ENCODE measurements at regions not wholly inside any gene's neighbourhood (a gene's known extent, or its start where the extent isn't known, plus 50 kb on each side); places are given as distances from the start of the nearest gene placed in this dataset.

- Histone ChIP-seq H3K27ac (replicated peaks) (no peak overlapping the region), H3K27me3 (ENCODE audit: insufficient read depth, poor library complexity, severe bottlenecking) (no peaks in the 10 kb centered on the region)
- no peak for DNase-seq (ENCODE audit: low read depth in 1 of 2, low spot score in 1 of 2)
Measured at GRCh38 chr5:56688402-56688801, 126.9 kb upstream of the MAP3K1 start.

GRCh38 chr5:56686337-56687195, 128.8 kb upstream of the MAP3K1 start:
- Histone ChIP-seq H3K27me3 (ENCODE audit: insufficient read depth, poor library complexity, severe bottlenecking) (no peaks in the 10 kb centered on the region), H3K27ac (replicated peaks) (no peak overlapping the region), H3K4me3 (replicated peaks; ENCODE audit: insufficient read depth, low read length) (no peak overlapping the region)
- DNase-seq (ENCODE audit: low read depth in 1 of 2, low spot score in 1 of 2) = no peak
- TF ChIP-seq SPI1 (IDR thresholded peaks at IDR 0.05; ENCODE audit: borderline replicate concordance, low read depth) (peak; percentile 57; the same call in 1 of the 2 replicates), POLR2AphosphoS5 (IDR thresholded peaks at IDR 0.05; ENCODE audit: low read depth) (no peak)

More at GRCh38 chr5:56688402-56688801, 126.9 kb upstream of the MAP3K1 start:
- H3K4me3 ChIP-seq (replicated peaks; ENCODE audit: insufficient read depth, low read length) = no peak overlapping the region
- TF ChIP-seq REST (IDR thresholded peaks at IDR 0.05; ENCODE audit: insufficient replicate concordance, low read depth) (no peak), POLR2AphosphoS5 (IDR thresholded peaks at IDR 0.05; ENCODE audit: low read depth) (no peak), SPI1 (IDR thresholded peaks at IDR 0.05; ENCODE audit: borderline replicate concordance, low read depth) (no peak), GABPA (IDR thresholded peaks at IDR 0.05; ENCODE audit: low read depth) (no peak), CTCF (IDR thresholded peaks at IDR 0.05; ENCODE audit: insufficient read depth, low read length) (no peak)

GRCh38 chr5:56685503-56686217, 129.7 kb upstream of the MAP3K1 start:
- Histone ChIP-seq H3K27ac (replicated peaks) (no peak overlapping the region), H3K4me3 (replicated peaks; ENCODE audit: insufficient read depth, low read length) (no peak overlapping the region), H3K27me3 (ENCODE audit: insufficient read depth, poor library complexity, severe bottlenecking) (no peaks in the 10 kb centered on the region)
- no peak for TF ChIP-seq REST (IDR thresholded peaks at IDR 0.05; ENCODE audit: insufficient replicate concordance, low read depth)
- TF ChIP-seq SPI1 (IDR thresholded peaks at IDR 0.05; ENCODE audit: borderline replicate concordance, low read depth) = no peak
- no peak for TF ChIP-seq GABPA (IDR thresholded peaks at IDR 0.05; ENCODE audit: low read depth)
- no peak for TF ChIP-seq POLR2AphosphoS5 (IDR thresholded peaks at IDR 0.05; ENCODE audit: low read depth)
- no peak for TF ChIP-seq CTCF (IDR thresholded peaks at IDR 0.05; ENCODE audit: insufficient read depth, low read length)
- no peak for DNase-seq (ENCODE audit: low read depth in 1 of 2, low spot score in 1 of 2)

- DNase-seq (ENCODE audit: low read depth in 1 of 2, low spot score in 1 of 2) = no peak
- TF ChIP-seq CTCF (IDR thresholded peaks at IDR 0.05; ENCODE audit: insufficient read depth, low read length) = no peak
- TF ChIP-seq SPI1 (IDR thresholded peaks at IDR 0.05; ENCODE audit: borderline replicate concordance, low read depth) = no peak
- no peak for TF ChIP-seq REST (IDR thresholded peaks at IDR 0.05; ENCODE audit: insufficient replicate concordance, low read depth)
- TF ChIP-seq GABPA (IDR thresholded peaks at IDR 0.05; ENCODE audit: low read depth) = no peak
- no peak for TF ChIP-seq POLR2AphosphoS5 (IDR thresholded peaks at IDR 0.05; ENCODE audit: low read depth)
- H3K27me3 ChIP-seq (ENCODE audit: insufficient read depth, poor library complexity, severe bottlenecking) = no peaks in the 10 kb centered on the region
- no peak overlapping the region for H3K4me3 ChIP-seq (replicated peaks; ENCODE audit: insufficient read depth, low read length)
- H3K27ac ChIP-seq (replicated peaks) = no peak overlapping the region
Measured at GRCh38 chr5:56684159-56684558, 131.2 kb upstream of the MAP3K1 start.

All from HL-60 (cell line).